Head of caudate nucleus (tissue), 42 donors: ENCODE measurements at regions not wholly inside any gene's neighbourhood (a gene's known extent, or its start where the extent isn't known, plus 50 kb on each side); places are given as distances from the start of the nearest gene placed in this dataset.
"Not testable (repeated sequence)": the region's sequence is repeated elsewhere in the genome, so short reads cannot be mapped to it uniquely, and the experiment has no call there.

Experiments
- DNase-seq, 42 donors: peaks; one replicate each; pipeline versions ENCODE4 v3.0.0 to v3.0.0-alpha.2; 2020 to 2021; ENCODE audit warnings: mixed read lengths in 7 of 42
- intact Hi-C: fragments of 100-400 bp; cut with DNase I; formaldehyde crosslinking; loops from one replicate; pipeline ENCODE4 v1.15.0; 2022

DNA sequence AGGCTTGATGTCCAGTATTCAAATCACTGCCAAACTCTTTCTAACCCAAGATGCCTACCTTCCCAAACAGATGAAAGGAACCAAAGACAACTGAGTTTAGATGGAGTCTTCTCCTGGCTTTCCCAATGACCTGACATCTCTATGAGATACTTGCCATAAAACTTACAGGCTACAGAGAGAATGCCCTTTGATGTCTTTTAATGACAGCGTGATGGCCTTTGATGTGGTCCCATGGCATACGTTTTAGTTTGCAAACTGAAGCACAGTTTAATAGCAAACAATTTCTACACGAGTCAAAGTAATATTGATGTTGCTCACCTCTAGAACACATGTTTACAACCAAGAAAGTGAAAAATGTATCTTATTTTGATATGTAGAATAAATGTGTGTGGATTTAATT is 73.2 kb downstream of the ZIC4 start:
- intact Hi-C loops: no loop called here
- no peak for DNase-seq

DNA sequence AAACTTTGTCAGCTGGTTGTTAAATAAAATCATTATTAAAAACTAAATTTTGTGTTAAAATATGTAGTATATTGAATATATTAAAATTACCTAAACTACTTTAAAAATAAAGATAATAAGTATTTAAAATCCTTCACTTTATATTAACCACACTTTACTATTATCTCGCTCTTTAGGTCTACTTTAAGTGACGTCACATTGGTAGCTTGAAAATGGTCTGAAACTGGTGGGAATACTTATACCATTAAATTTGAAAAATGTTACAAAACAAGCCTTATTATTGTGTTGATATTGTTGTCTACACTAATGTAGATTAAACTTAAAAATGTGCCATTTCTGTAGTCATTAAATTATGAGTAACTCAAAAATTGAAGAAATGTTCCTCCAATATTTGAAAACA is 77.6 kb downstream of the ZIC4 start:
- intact Hi-C loops: no loop called here
- DNase-seq: no peak

DNA sequence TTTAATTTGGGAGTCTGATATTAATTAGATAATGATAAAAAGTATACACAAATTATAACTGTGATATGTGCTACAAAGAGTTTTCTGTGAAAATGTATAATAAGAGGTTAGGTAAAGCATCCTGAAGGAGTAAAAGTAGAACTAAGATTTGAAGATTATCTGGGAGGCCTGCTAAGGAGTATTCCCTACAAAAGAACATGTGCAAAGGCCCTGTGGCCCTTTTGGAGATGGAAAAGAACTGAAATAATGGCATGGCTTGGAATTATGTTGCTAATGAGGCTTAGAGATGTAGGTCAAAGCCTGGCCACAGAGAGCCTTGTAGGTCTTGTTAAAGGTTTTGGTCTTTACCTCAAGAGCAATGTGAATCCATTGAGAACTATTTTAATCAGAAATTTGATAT is 82.0 kb downstream of the ZIC4 start:
- DNase-seq: no peak
- intact Hi-C loops: no loop called here

DNA sequence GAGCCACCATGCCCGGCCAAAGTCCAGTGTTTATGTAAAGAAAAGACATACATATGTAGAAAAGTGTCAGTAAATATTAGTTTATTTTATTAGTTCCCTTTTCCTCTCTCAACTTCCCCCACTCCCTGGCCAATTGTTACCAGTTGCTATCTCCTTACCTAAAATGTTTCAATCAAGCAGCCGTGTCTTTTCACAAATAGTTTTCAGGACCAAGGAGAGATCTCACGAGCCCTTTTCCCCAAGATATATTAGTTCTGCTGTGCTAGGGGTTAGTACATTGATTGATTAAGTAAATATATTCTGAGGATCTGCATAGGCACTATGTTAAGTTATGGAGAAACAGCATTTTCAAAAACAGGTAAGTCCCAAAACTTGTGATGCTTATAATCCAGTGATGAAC is 87.4 kb downstream of the ZIC4 start:
- DNase-seq: no peak

DNA sequence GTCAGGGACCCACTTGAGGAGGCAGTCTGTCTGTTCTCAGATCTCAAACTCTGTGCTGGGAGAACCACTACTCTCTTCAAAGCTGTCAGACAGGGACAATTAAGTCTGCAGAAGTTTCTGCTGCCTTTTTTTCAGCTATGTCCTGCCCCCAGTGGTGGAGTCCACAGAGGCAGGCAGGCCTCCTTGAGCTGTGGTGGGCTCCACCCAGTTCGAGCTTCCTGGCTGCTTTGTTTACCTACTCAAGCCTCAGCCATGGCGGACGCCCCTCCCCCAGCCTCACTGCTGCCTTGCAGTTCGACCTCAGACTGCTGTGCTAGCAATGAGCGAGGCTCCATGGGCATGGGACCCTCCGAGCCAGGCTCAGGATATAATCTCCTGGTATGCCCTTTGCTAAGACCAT is 89.3 kb downstream of the ZIC4 start:
- DNase-seq, intact Hi-C loops: not testable (repeated sequence)

More for the DNA sequence above, 87.4 kb downstream of the ZIC4 start:
- intact Hi-C loops: no loop called here

DNA sequence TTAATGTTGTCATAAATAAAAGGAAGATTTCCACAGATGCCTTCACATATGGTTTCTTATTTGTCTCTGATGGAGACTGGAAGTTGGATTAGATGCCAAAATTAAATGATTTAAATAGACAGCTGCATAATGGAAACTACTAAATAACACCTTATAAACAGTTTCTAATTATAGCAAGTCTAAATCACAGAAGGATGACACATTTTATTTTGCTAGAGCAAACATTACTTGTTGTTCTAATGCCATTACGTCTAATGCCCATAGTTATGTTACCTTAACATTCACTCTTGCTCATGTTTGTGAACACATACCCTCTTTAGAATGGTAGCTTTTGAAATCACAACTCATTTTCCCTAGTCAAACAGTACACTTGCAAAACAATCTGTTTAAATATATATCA is 92.8 kb downstream of the ZIC4 start:
- intact Hi-C loops: no loop called here
- DNase-seq: no peak

DNA sequence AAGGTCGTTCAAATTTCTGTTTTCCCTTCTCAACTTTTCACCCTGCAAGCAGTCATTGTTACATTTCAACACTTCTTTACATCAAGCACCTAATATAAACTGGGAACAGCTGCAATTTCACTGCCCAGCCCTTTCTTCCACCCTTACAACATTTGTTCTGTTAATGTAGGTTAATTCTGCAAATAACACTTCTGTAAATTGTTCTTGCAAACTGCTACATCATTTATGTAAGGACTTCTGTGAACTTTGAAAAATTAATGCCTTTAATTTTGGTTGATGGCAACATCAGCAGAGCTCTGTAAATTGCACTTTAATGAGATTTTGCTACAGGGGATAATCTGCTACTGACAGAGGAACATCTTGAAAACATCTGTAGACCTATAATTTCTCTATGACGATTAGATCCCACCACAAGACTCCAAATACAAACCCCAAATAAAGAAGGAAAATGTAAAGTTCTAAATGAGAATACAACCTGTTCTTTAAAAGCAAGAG is 93.5 kb downstream of the ZIC4 start:
- intact Hi-C loops: no loop called here
- DNase-seq: no peak

DNA sequence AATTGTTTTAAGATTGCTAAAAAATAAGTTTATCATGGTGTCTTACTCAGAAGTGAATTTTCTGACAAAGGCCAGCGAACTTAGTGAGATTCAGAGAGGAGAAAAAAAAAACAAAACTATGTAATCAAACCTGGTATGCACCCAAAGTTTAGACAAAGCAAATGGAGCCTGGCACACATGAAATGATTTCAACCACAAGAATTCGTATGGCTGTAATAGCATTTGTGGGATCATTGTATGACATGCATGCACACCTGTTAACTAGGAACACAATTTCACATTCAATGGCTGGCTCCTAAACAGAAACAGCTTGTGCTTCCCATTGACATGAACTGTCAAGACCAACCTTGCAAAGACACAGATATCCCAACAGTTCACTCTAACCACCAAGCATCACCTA is 94.6 kb downstream of the ZIC4 start:
- no peak for DNase-seq
- intact Hi-C loops: no loop called here

DNA sequence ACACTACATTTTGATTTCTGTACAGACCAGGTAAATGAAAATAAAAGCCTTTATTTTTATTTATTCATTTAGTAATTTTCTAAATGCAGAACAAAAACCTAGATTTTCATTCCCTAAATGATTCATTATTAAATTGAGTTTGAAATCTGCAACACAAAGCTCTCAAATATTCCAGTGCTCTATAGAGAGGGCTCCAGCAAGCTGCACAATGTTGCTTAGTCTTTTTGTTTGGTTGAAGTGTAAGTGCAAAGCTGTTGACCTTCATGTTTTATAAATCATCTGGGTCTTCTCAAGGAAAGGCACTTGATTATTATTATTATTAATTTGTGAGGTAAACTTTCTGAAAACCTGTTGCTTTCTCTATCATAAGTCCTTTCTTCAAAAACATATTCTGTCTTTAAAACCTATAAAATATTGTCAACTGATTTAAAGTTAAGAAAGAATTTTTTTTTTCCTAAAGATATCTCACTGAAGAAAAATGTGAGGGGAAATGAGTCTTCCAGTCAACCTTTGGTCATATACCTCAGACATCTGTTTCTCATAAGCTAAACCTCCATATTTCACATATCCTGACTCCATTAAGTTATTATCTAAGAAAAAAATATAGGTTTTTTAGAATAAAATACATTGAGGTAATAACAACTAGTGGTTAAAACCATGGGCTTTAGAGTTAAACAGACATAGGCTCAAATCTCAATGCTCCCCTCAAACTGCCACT is 100.7 kb downstream of the ZIC4 start:
- intact Hi-C loops: no loop called here
- no peak for DNase-seq

DNA sequence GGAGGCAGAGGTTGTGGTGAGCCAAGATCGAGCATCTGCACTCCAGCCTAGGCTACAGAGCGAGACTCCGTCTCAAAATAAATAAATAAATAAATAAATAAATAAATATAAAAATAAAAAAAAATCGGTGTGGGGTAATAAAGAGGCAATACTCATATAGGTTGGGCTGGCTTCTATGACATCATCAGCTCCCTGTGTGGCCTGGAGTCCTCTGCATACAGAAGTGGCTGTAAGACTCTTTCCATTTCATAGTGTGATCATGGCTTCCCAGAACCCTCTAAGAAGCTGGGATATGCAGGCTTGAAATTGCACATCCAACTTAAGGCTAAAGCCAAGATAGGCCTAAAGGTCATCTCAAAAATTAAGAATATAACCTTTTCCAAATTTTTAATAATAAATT is 101.6 kb downstream of the ZIC4 start:
- intact Hi-C loops: no loop called here

DNA sequence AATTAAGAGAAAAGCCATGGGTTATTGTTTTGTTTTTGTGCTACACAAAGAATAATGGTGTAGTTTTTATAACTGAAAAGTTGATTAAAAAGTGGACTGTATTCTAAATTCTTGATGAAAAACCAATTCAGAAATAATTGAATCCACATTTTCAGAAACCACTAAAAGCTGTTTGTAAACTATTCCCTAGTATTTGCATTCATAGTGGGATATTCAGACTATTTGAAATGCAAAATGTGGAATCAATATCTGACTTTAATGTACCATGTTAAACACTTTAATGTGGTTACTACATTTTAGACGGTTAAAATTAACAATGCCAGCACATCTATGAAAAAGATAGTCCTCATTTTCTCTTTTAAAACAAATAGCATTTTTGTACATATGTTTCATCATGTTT is 104.6 kb downstream of the ZIC4 start:
- intact Hi-C loops: no loop called here
- DNase-seq: no peak

More for the DNA sequence above, 101.6 kb downstream of the ZIC4 start:
- no peak for DNase-seq

DNA sequence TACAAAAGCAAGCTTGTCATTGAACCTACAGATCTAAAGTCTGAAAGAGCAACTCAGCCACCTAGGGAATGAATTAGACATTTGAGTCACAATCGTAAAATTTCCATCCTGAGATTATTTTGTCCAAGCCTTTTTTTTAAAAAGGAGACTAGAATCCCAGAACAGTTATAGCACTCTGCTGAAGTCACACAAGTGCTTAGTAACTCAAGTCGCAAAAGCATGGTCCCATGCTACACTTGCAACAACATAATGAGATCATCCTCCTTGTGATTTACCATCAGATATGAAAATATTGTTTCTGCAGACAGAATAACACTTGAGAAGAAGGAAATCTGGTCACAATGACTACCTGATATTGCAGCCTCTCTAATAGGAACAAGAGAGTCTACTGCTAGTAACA is 106.7 kb downstream of the ZIC4 start:
- no peak for DNase-seq
- intact Hi-C loops: no loop called here

DNA sequence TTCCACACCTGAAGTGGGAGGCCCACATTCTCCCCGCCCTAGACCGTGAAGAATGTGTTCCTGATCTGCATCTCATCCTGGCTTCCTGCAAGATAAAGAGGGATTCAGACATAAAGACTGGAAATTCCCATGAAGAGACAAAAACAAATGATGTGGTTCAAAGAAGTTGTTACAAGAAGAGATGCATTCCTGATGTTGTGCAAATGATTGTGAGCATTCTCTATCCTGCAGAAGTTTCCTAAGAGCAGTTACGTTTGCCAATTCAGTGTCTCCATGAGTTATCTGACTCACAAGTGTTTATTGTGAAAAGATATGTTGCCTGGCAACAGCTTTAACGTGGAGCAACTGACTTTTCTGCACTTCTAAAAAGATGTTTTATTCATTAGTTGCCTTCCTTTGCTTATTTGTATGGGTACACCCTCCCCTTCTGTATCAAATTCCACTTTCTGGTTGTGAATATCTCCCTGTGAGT is 107.8 kb downstream of the ZIC4 start:
- no peak for DNase-seq
- intact Hi-C loops: no loop called here

DNA sequence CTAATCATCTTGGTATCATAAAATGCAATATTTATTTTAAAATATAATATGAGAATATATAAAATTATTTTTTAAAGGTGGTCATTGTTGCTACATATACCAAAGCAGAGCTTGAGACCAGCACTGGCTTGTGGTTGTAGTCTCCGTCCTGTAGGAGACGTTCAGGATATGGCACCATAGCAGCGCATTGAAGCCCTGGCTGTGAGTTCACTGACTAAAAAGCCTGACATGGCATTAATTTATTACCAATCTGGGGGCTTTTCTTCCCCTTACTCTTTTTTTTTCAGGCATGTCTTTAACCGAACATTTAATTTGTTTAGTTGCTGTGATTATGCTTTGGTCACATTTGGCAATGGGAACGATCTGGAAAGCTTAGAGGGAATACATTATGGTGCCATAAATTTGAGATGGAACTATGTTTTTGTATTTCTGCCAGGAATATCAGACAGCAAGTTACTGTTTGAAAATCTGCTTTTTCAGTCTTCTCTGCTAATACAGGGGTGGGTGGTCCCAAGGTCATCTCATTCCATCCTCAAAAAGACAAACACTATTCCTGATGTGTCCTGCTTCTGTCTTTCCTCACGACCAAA is 108.5 kb downstream of the ZIC4 start:
- intact Hi-C loops: no loop called here

DNA sequence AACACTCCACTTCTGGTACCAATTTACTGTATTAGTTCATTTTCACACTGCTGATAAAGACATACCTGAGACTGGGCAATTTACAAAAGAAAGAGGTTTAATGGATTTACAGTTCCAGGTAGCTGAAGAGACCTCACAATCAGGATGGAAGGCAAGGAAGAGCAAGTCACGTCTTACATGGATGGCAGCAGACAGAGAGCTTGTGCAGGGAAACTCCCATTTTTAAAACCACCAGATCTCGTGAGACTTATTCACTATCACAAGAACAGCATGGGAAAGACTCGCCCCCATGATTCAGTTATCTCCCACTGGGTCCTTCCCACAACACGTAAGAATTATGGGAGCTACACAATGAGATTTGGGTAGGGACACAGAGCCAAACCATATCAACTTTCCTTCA is 119.0 kb downstream of the ZIC4 start:
- intact Hi-C loops, DNase-seq: not testable (repeated sequence)

More for the DNA sequence above, 108.5 kb downstream of the ZIC4 start:
- DNase-seq: no peak

DNA sequence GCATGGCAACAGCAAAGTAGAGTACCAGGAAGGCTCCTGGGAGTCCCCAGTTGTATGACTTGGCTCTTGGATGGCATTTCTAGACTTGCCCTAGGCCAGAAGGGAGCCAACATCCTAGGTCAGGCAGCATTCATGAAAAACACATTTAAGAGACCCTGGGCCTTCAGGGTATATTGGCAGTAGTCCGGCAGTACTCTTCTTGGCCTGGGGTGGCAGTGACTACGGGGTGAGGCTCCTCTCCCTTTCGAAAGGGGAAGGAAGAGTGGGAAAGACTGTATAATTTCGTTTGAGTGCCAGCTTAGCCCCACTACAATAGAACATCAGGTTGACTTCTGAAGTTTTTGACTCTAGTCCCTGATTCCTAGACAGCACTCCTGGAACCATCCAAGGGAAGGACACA is 136.4 kb downstream of the ZIC4 start:
- DNase-seq: no peak
- intact Hi-C loops: no loop called here

DNA sequence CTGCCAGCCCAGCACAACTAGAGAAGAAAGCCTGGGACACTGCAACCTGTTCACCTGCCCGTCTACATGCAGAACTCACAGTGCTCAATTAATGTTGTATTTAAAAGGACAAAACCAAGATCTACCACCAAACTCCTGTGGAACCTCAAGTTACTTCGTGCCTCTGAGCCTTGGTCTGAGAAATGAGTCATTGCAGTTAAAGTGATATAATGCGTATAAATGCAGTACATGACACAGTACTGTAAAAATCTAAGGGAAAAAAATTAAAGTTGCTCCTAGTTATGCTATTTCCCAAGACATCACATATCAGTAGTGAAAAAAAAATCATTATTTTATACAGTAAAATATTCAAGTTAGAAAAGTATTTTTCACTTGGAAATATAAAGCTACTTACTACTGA is 138.9 kb downstream of the ZIC4 start:
- no peak for DNase-seq
- intact Hi-C loops: no loop called here

DNA sequence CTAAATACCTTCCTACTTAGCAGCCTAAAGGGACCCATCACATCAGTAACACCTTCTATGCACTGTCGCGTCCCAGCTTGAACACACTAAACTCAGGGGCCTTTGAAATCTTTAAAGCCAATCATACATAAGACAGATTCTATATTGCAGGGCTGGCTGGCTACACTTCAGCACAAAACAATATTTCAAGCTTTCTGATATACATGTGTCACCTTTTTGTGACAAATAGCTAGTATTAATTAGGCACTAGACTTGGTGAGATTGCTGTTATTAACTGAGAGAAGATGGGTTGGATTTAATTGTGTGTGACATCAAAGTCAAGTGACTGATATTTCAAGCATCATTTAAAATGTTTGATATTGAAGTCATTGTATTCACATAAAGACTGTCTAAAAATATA is 148.4 kb downstream of the ZIC4 start:
- DNase-seq: no peak
- intact Hi-C loops: no loop called here

DNA sequence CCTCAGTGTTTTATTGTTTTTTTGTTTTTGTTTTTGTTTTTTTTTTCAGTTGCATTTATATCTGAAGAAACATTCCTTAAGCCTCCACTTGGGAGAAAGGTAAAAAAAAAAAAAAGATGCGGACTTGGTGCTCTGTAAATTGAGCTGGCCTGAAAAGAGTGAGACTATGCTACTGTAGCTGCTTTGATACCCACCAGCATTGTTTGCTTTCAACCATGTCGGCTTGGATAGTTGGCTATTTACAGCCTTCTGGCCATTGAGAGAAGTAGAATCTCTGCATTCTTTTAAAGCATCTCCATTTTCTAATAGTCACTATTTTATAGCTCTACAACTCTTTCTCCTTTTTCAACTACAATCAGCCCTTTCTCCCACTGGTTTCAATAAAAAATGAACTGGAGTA is 149.6 kb downstream of the ZIC4 start:
- intact Hi-C loops: no loop called here

DNA sequence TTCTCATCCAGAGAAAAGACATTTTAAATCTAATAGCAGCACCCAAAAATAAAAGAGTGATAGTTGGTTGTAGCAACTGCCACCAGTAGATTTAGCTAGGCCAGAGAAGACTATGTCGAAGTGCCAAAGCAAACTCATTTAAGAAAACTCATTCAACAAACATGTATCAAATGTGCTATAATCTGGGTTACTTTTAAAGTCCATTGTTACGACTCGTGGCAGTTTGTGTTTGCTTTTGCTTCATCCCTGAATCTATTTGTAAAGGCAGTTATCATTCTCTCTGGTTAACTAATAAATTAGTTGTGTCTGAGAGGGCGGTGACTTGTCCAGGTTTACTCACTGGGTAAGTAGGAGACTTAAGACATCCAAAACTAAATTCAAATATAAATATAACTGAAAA is 159.4 kb downstream of the ZIC4 start:
- no peak for DNase-seq
- intact Hi-C loops: no loop called here

More for the DNA sequence above, 149.6 kb downstream of the ZIC4 start:
- DNase-seq: no peak

DNA sequence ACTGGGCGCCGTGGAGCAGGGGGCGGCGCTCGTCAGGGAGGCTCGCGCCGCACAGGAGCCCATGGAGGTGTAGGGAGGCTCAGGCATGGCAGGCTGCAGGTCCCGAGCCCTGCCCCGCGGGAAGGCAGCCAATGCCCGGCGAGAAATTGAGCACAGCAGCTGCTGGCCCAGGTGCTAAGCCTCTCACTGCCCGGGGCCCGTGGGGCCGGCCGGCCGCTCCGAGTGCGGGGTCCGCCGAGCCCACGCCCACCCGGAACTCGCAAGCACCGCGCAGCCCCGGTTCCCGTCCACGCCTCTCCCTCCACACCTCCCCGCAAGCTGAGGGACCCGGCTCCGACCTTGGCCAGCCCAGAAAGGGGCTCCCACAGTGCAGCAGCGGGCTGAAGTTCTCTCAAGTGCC is 160.7 kb downstream of the ZIC4 start:
- DNase-seq, intact Hi-C loops: not testable (repeated sequence)
